HG03565 (cell line): ENCODE measurements at regions not wholly inside any gene's neighbourhood (a gene's known extent, or its start where the extent isn't known, plus 50 kb on each side); places are given as distances from the start of the nearest gene placed in this dataset.
"Not testable (repeated sequence)": the region's sequence is repeated elsewhere in the genome, so short reads cannot be mapped to it uniquely, and the experiment has no call there.

Experiments used
- ATAC-seq: cut with Tn5 transposase; IDR thresholded peaks from one replicate; pipeline ENCODE4 v1.9.1; 2021; ENCODE audit warnings: mild to moderate bottlenecking, moderate library complexity; ENCODE audit not compliant: unreplicated experiment

DNA sequence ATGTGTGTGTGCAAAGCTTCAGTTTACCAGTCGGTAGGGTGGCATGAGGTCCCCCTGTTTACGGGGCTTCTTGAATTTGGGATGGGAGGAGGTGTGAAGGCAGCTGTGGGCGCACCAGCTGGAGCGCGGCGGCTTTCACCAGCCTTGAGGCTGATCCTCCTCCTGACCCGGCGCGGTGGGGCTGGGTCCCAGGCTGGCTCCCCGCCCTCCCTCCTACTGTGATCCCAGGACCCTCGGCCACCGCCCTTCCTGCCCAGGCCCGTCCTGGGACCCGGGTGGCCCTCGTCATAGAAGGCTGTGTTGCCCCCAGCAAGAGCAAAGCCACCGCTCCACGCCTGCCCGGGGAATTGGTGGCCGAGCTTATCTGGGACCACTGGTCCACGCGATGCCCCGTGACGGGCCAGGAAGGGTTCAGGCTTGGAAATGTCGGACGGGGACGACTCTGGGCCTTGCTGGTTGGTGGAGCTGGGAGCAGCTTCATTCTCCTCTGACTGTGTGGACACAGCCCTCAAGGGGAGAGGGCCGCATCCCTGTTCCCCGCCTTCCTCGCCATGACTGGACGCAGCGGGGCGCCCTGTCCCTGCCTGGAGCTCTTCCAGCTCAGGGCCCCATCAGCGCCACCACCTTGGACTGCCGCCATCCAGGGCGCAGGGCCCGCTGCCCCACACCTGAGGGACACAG is 271.1 kb upstream of the IRX1 start:
- no peak for ATAC-seq

DNA sequence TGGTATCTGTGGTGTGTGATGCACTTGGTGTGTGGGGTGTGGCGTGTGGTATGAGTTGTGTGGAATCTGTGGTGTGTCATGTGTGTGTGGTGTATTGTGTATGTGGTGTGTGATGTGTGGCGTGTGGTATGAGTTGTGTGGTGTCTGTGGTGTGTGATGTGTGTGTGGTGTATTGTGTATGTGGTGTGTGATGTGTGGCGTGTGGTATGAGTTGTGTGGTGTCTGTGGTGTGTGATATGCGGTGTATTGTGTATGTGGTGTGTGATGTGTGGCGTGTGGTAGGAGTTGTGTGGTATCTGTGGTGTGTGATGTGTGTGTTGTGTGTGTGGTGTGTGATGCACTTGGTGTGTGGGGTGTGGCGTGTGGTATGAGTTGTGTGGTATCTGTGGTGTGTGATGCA is 271.7 kb upstream of the IRX1 start:
- not testable (repeated sequence) for ATAC-seq

DNA sequence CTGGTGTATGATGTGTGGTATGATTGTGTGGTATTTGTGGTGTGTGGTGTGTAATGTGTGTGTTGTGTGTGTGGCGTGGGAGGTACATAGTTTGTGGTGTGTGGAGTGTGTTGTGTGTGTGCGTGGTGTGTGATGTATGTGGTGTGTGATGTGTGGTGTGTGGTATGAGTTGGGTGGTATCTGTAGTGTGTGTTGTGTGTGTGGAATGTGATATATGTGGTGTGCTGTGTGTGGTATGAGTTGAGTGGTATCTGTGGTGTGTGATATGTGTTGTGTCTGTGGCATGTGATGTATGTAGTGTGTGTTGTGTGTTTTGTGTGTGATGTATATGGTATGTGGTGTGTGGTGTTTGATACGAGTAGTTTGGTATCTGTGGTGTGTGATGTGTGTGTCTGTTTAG is 272.5 kb upstream of the IRX1 start:
- ATAC-seq, result no peak

DNA sequence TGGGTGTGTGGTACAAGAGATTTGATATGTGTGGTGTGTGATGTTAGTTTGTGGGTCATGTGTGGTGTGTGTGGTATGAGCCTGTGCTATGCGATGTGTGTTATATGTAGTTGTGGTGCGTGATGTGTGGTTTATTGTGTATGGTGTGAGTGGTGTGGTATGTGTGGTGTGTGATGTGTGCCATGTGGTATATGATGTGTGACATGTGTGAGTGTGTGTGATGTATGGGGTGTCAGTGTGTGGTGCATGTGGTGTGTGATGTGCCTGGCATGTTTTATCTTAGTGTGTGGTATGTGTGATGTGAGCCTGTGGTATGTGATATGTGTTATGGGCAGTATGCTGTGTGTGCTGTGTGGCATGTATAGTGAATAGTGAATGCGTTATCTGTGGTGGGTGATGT is 273.0 kb upstream of the IRX1 start:
- no peak for ATAC-seq

DNA sequence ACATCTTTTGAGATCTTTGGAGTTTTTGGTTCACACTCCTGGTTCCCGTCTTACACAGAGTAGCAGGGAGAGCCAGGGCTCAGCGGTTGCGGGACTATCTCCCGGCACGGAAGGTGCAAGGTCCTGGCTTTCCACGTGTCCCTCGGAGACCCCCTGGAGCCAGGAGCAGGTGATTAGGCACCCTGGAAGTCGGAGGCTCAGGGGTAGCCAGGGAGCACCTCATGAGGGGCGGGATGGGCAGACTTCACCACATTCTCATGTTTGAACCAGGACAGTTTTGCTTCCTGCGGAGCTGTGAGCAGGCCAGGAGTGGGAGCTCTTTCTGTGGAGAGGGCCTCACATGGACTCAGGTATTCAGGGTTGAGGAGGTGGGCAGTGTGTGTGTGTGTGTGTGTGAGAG is 273.7 kb upstream of the IRX1 start:
- ATAC-seq, result no peak

DNA sequence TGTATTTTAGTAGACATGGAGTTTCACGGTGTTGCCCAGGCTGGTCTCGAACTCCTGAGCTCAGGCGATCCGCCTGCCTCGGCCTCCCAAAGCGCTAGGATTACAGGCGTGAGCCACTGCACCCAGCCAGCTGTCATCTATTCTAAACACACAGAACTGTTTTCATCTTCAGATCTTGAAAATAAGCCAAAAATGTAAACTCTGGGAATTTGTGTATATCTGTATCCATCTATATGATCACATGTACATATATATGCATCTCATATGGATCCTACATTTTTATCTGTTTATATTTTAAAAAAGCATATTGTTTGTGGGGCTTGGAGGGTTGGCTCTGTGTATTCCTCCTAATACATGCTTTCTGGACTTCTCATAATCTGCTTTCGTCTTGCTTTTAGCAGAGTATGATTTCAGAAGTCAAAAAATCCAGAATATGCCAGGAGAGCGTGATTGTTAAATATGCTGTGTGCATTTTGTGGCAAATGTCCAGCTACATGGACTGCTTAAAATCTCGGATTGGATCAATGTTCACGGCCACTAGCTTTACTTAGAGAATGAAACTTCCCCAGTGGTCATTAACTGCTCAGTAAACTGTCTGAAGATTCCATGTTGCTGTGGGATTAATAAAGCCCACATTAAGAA is 274.4 kb upstream of the IRX1 start:
- ATAC-seq, result no peak

DNA sequence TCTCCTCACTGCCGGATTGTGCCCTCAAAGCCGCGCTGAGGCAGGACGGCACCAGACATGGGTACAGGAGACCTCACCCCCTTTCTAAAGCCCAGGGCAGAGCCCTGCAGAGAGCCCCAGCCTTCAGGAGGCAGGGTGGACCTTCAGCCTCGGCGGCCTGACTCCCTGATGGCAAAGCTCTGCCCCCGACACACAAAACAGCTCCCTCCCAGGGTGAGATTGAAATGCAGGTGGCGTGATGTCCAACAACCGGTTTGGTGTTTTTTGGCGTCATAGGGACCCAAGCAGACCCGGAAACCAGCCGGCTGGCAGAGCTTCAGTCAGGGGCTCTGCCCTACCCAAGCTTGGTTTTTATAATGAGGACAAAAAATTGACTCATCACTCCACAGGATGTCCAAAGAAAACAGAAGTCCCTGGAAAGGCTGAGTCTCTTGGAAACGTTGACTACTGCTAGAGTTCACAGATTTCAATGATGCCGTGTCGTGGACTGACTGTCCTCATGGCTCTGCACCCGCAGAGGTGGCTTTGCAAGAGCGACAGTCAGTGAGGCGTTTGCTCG is 275.2 kb upstream of the IRX1 start:
- ATAC-seq, result no peak

DNA sequence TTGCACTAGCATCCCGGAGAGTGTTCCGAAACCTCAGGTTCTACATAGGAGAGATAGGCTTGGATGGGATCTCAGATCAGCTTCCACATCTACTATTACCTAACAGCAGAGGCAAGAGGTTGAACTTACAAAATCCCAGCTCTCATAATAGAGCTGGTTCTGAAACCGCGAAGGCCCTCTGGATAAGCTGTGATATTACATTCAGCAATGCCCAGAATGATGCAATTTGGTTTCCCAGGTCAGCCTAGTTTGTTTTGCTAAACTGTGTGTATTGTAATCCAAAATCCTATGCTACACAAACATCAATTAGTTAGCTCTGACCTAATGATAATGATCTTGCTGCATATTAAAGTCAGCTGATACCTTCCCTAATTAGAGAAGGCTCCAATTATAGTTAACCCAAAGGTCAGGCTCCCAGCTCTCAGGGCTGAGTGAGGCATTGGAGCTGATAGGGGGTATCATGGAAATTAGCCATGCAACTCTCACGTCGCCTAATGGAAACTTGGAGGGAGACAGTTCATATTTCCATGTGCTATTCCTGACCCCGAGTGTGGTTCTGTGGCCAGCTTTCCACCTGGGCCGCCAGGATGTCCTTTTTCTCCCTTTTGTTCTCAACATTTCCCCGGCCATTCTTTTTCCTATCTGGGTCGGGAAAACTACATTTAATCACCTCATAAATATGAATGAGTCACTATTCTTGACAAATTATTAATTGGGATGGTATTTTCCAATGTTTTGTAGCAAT is 278.4 kb upstream of the IRX1 start:
- no peak for ATAC-seq

DNA sequence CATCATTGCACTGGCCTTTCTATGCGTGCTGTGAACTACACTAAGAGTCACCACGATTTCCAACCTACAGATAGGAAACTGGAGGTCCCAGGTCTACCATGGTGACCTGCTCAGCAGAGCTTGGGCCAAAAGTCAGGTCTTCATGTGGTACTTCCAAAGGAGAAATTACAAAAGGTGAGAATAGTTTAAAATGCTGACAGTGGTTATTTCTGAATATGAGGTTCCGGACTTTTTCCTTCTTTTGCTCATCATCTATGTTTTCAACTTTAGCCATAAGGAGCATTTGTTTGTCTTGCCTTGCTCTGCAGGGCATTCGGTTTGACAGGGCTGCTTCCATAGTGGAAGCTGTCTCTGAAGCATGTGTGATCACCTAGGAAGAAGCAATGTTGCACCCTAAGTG is 282.1 kb upstream of the IRX1 start:
- no peak for ATAC-seq

DNA sequence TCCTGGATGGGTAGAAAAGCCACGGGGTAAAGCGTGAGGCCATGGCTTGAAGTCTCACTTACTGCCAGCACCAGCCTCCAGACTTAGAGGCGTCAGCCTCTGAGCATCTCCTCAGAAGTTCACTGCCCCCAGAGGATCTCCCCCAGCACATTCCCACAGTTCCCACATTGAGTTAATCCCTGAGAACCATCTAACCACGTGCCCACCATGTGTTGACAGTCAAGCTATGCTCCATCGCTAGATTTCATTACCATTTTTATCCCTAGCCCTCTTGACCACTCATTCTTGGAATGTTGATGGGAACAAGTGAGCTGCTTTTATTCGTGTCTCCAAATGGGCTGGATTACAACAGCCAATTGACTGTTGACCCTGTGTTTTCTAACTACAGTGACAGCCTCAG is 283.3 kb upstream of the IRX1 start:
- ATAC-seq, result no peak

DNA sequence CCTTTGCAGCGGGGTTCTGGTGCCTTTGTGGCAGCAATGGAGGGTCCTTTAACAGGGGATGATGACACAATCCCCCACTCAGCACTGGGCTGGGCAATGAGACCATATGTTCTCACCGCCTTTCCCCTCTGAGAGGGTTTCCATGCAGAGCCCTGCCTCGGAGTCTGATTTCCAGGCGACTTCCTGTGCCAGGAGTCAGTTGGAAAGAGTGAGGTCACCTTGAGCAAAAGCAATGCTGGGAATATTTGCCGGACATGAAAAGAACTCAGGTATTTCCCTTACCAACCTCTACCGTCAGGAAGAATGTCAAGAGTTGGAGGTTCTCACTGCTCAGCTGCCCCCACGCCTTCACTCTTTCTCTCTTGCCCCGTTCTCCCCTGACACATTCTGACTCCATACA is 284.2 kb upstream of the IRX1 start:
- ATAC-seq, result no peak

DNA sequence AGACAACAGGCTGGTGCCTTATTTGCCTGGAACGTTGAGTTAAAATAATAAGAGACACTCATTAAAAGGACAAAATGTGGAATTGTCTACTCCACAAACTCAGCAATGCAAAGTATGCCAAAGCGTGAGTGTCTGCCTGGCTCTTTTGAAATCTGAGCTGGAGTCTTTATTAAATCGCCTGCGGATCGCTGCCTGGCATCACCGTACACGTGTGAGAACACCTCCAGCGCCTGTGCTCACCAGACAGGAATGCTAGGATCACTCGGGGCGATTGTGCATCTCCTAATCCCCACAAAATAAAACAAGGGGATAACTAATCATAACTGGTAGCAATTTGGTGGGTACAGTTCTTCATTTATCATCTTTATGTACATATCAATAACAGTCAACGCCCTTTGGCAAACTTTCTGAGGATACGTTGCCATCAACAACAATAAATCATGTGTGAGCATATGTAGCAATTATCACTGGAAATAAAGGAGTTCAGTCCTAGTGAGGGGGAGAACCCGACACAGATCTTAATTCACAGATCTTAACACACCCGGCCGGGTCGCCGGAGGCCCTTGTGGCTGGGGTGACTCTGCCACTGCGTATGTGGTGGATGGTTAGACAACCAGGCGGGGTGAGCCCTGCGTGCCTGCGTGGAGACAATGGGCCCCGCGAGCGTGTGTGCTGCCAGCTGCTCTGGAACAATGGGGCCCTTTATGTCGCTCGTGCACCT is 284.9 kb upstream of the IRX1 start:
- ATAC-seq, result no peak

DNA sequence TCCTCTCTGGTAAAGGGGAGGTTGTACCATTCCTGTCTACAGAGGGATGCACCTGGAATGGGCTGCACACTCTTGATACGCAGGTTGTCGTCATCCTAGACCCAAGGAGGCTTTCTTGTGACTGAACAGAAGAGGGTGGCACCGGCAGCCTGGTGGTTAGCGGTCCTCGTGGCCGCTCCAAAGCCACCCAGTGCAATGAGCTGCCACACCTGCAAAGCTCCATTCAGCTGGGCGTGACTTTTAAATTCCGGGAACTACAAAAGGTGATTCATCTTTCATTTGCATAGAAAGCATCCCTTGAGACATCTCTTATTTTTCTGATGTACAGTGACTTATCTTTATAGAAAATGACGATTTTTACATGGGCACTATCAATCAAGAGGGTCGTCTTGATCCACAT is 286.1 kb upstream of the IRX1 start:
- ATAC-seq, result no peak

DNA sequence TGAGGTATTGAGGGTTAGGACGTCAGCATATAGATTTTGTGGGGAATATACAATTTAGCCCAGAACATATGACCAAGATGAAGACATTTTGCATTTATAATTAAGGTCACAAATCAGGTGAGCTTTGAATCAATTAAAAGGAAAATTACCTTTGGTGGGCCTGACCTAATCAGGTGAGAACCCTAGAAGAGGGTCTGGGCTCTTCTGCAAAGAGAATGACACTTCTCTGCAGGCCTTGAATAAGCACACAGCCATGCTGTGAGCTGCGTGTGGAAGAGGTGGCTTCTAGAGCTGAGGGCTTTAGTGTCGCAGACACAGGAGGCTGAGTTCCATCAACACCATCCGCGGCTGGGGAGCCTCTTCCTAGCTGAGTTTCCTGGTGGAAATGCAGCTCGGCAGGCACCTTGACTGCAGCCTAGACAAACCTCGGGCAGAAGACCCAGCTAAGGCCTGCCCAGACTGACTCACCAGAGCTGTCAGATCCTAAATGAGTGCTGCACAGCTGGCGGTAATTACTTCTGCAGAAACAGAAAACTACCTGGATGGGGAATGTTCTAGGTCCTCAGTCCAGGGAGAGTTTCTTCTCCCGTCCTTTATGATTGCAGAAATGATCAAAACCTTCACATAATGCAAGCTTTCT is 287.5 kb upstream of the IRX1 start:
- ATAC-seq, result no peak

DNA sequence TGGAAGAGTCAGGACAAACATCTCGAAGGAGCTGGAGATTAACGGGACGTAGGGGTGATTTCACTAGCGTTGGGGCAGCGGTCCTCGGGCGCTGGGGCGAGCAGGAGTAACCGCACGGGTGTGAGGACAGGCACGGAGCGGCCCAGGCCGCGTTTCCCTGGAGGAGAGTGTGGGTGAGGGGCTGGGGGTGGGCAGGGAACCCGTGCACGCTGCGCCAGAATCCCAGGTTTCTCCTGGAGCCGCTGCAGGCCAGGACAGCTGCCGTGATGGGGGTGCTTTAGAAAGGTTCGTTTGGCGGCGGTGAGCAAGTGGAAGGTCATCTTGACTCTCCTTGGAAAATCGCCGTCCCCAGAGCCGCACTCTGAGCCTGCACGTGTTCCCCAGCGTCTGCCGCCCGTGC is 290.2 kb upstream of the IRX1 start:
- no peak for ATAC-seq

DNA sequence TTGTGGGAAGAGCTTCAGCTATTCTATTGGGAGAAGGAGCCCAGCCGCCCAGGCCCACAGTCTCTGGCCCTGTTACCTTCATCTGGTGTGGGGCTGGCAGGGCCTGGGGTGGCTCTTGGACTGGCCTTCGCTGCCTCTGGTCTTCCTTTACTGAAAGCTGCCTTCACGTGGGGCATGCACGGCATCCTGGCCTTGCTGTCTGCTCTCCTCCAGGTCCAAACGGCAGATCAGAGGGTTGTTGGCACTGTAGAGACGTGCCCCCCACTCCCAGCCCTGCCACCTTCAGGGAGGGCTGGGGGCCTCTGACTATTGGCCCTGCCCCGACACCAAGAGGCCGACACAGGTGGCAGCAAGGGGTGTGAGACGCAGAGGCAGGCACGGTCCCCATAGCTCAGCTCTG is 291.3 kb upstream of the IRX1 start:
- no peak for ATAC-seq

DNA sequence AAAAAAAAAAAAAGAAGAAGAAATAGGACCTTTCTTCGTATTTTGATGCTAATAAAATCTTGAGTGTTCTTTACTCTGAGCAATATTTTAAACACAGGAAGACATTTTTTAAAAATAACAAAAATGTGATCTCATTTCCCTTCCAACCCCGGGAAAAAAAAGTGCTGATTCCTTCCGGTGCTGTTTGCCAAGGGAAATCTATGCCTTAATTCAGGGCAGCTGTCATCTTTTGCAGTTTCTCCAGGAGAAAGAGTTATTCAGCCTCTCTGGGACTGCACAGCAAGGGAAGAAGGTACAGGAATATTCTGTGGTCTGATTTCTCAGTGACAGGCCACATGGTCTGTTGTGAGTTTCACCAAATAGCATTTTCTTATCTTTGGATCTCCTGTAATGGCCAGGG is 291.9 kb upstream of the IRX1 start:
- ATAC-seq, result no peak

DNA sequence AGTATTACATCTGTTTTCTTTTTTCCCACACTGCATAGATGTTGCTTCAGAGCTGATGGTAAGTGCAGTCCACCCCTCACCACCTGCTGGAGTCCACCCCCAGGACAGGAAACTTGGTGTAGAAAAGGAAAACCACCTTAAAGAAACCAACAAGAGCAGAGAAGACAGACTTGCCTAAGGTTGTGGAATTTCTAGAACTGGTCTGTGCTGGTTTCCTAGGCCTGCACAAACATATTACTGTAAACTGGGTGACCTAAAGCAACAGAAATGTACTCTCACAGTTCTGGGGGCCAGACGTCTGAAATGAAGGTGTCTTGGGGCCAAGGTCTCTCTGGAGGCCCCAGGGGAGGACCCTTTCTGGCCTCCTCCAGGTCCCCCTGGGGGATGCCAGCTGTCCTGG is 293.4 kb upstream of the IRX1 start:
- ATAC-seq, result no peak

DNA sequence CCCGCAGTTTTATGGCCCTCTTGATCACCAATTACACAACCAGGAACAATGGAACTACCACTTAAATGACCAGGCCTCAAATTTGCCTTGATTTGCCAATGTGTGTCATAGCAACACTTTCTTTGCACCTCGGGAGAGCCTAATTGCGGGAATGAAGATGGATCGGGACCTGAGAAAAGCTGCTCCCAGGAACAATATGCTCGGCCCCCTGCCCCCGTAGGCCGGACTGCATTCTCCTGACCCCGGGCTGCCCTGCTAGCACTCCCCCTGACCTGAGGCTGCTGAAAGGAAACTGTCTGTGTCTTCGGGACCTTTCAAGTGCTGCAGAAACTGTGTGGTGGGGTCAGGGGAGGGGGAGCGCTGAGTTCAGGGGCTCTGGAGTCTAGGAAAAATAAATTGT is 294.3 kb upstream of the IRX1 start:
- ATAC-seq, result no peak

DNA sequence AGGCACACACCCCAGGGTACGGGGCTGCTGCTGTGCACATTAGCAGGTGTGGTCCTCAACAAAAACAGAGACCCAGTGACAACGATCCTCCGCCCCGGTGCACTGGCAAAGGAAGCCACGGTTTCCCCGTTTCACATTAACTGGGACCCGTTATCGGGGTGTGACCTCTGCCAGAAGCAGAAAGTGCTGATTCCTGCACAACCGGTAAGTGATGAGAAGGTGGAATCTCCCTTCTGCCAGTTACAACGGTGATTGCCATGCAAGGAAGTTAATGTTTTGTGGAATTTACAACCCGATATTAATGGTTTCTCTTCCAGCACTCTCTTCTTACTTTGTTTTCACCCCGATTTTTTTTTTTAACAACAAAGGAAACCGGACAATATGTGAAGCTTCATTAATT is 294.9 kb upstream of the IRX1 start:
- ATAC-seq, result no peak

DNA sequence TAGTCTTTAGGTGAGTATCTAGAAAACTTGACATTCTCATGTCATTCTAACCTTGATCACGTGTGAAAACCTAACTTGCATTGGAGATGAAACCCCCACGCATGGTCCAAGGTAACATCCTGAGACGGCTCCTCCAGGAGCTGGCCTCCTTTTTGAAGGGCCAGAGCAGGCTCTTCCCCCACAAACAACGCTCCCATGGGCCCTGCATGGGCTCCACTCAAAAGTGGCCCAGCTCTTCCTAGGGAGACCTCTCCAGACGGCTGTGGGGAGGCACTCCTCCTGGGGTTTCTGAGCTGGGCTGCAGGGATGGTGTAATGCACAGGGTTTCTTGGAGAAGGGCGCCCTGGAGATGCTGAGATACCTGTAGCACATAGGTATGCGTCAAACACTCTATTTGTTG is 296.2 kb upstream of the IRX1 start:
- no peak for ATAC-seq
